GM12874 (cell line): ENCODE measurements at regions not wholly inside any gene's neighbourhood (a gene's known extent, or its start where the extent isn't known, plus 50 kb on each side); places are given as distances from the start of the nearest gene placed in this dataset.

Experiments
- TF ChIP-seq, protein P1 (sequence below): IDR thresholded peaks from 2 replicates; pipeline ENCODE4 v1.5.1; 2011; ENCODE audit warnings: low read depth, mild to moderate bottlenecking, control low read depth, low read length, moderate library complexity; ENCODE audit not compliant: insufficient read depth

- TF ChIP-seq, protein P1, sequence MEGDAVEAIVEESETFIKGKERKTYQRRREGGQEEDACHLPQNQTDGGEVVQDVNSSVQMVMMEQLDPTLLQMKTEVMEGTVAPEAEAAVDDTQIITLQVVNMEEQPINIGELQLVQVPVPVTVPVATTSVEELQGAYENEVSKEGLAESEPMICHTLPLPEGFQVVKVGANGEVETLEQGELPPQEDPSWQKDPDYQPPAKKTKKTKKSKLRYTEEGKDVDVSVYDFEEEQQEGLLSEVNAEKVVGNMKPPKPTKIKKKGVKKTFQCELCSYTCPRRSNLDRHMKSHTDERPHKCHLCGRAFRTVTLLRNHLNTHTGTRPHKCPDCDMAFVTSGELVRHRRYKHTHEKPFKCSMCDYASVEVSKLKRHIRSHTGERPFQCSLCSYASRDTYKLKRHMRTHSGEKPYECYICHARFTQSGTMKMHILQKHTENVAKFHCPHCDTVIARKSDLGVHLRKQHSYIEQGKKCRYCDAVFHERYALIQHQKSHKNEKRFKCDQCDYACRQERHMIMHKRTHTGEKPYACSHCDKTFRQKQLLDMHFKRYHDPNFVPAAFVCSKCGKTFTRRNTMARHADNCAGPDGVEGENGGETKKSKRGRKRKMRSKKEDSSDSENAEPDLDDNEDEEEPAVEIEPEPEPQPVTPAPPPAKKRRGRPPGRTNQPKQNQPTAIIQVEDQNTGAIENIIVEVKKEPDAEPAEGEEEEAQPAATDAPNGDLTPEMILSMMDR: no peak
Observed at GRCh38 chr11:81495699-81496292, 1237.9 kb downstream of the FAM181B start.

DNA sequence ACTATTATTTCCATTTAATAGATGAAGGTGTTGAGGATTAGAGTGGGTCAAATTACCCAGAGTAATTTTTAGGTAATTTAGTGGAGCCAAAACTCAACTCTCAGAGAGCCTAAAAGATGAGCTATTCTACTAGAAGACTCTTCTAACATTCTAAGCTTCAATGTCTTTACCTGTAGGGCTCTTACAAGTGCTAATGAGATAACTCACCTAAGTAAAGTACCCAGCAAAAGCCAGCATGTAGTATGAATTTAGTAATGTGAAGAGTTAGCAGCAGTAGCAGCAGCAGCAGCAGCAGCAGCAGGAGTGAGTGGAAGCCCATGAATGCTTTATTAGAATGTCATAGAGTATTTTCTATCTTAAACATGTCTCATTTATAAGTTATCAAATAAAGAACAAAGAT is 1239.2 kb downstream of the FAM181B start:
- TF ChIP-seq, protein P1: no peak

GRCh38 chr11:81492923-81493445 is 1240.7 kb downstream of the FAM181B start:
- TF ChIP-seq, protein P1: no peak

DNA sequence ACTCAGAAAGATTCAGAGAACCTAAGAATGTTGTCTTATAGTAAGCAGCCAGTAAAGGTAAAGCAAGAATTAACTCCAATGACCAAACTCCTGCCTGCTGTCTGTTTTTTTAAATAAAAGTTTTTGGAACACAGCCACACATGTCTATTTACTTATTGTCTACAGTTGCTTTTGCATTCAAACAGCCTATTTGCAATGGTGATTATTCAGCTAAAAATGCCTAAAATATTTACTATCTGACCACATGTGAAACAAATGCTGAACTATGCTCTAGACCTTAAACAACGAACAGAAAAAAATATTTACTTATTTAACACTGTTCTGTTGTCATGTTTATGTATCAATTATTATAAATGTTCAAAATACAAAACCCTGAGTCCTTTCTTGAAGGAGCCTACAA is 1246.6 kb downstream of the FAM181B start:
- TF ChIP-seq, protein P1: no peak

GRCh38 chr11:81484196-81484595 is 1249.5 kb downstream of the FAM181B start:
- TF ChIP-seq, protein P1: no peak

DNA sequence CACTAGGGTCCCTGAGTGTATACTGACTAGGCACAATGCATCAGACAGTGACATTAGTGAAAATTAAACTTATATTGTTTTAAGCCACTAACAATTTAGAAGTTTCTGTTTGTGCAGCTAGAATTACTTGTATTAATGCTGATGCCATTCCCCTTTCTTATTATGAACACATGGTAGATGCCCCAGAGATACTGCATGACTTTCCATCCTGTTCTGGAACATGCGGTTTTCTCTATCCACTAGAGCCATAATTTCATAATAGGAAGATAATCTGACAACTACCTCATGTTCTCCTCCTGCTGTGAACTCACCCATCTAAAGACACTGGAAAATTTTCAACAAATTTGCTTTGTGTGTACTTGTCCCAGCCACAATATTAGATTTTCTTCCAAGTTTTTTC is 1256.4 kb downstream of the FAM181B start:
- TF ChIP-seq, protein P1: no peak

- TF ChIP-seq, protein P1: no peak
Observed at GRCh38 chr11:81476345-81476744, 1257.3 kb downstream of the FAM181B start.
